Smooth muscle cell (in vitro differentiated cells): ENCODE measurements at regions not wholly inside any gene's neighbourhood (a gene's known extent, or its start where the extent isn't known, plus 50 kb on each side); places are given as distances from the start of the nearest gene placed in this dataset.

Source experiments
- DNase-seq: peaks from one replicate; lab custom pipeline; 2025; ENCODE audit not compliant: unreplicated experiment; lab: John Stamatoyannopoulos, UW
- H2AFZ ChIP-seq: fragments of 200-600 bp; sonication (generic); 2 replicates; pipeline ENCODE4 v1.6.0; 2016; ENCODE audit warnings: antibody characterized with exemption, low read depth, mild to moderate bottlenecking
- H3F3A ChIP-seq: fragments of 200-600 bp; sonication (generic); 2 replicates; pipeline ENCODE4 v1.6.0; 2017; ENCODE audit warnings: antibody characterized with exemption, low read depth
- H3K27ac ChIP-seq: fragments of 200-600 bp; sonication (generic); 2 replicates; pipeline ENCODE4 v1.5.1; 2016; ENCODE audit warnings: low read depth, mild to moderate bottlenecking
- H3K27me3 ChIP-seq: fragments of 200-600 bp; sonication (generic); 2 replicates; pipeline ENCODE4 v1.6.1; 2016; ENCODE audit warnings: low read depth, mild to moderate bottlenecking
- H3K36me3 ChIP-seq: fragments of 200-600 bp; sonication (generic); 2 replicates; pipeline ENCODE4 v1.5.1; 2016; ENCODE audit warnings: low read depth
- H3K4me1 ChIP-seq: fragments of 200-600 bp; sonication (generic); 2 replicates; pipeline ENCODE4 v1.5.1; 2016; ENCODE audit warnings: low read depth
- H3K4me2 ChIP-seq: fragments of 200-600 bp; sonication (generic); 2 replicates; pipeline ENCODE4 v1.6.0; 2016; ENCODE audit warnings: mild to moderate bottlenecking
- H3K4me3 ChIP-seq: fragments of 200-600 bp; sonication (generic); 2 replicates; pipeline ENCODE4 v1.5.1; 2016; ENCODE audit warnings: mild to moderate bottlenecking
- H3K79me2 ChIP-seq: fragments of 200-600 bp; sonication (generic); 2 replicates; pipeline ENCODE4 v1.6.0; 2016; ENCODE audit warnings: low read depth, mild to moderate bottlenecking
- H3K9ac ChIP-seq: fragments of 200-600 bp; sonication (generic); 2 replicates; pipeline ENCODE4 v1.6.0; 2016; ENCODE audit warnings: low read depth
- H3K9me3 ChIP-seq: fragments of 200-600 bp; sonication (generic); replicated peaks from 2 replicates; pipeline ENCODE4 v1.5.1; 2016; ENCODE audit warnings: low read depth
- H4K20me1 ChIP-seq: fragments of 200-600 bp; sonication (generic); 2 replicates; pipeline ENCODE4 v1.6.0; 2016; ENCODE audit warnings: low read depth
- WGBS: methylation state at CpG from one replicate; pipeline ENCODE4 v1.1.7; 2016; ENCODE audit warnings: low lambda C conversion rate; 5-methylcytosine and 5-hydroxymethylcytosine counted together
- TF ChIP-seq, protein P1 (sequence below): fragments of 200-600 bp; sonication (generic); IDR thresholded peaks from 2 replicates; pipeline ENCODE4 v1.5.1; 2017; ENCODE audit warnings: borderline replicate concordance, mild to moderate bottlenecking, antibody characterized with exemption; ENCODE audit not compliant: insufficient read depth, poor library complexity, severe bottlenecking

DNA sequence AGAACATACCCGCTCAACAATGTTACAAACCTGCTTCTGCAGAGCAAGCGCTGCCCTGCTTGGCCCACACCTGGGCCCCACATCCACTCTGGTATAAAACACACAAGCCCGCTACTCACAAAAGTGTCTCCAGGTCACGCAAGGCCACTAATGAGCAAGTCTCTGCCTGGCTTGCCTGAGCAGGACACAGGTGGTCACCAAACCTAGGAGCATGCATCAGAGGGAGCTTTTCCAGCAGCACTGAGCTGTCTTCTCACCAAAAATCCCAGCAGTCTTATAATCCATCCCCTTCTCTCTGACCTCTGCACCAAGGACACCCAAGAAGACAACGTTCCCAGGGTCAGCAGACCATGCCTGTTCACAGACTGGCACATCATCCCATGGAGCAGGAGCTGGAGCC lies 100.8 kb downstream of the DLL1 start:
- no peaks in the 10 kb centered on the region for H3K79me2 ChIP-seq

GRCh38 chr6:170189236-170189635 lies 101.6 kb downstream of the DLL1 start:
- Histone ChIP-seq H3K4me1 (no peaks in the 10 kb centered on the region), H3K9me3 (no peaks in the 10 kb centered on the region), H3K4me3 (no peak overlapping the region), H3K4me2 (no peak overlapping the region), H3K27ac (no peak overlapping the region), H2AFZ (no peak overlapping the region), H3K27me3 (no peaks in the 10 kb centered on the region), H3K79me2 (no peaks in the 10 kb centered on the region), H4K20me1 (no peaks in the 10 kb centered on the region), H3K9ac (no peak overlapping the region), H3K36me3 (no peaks in the 10 kb centered on the region), H3F3A (no peaks in the 10 kb centered on the region)
- TF ChIP-seq, protein P1, sequence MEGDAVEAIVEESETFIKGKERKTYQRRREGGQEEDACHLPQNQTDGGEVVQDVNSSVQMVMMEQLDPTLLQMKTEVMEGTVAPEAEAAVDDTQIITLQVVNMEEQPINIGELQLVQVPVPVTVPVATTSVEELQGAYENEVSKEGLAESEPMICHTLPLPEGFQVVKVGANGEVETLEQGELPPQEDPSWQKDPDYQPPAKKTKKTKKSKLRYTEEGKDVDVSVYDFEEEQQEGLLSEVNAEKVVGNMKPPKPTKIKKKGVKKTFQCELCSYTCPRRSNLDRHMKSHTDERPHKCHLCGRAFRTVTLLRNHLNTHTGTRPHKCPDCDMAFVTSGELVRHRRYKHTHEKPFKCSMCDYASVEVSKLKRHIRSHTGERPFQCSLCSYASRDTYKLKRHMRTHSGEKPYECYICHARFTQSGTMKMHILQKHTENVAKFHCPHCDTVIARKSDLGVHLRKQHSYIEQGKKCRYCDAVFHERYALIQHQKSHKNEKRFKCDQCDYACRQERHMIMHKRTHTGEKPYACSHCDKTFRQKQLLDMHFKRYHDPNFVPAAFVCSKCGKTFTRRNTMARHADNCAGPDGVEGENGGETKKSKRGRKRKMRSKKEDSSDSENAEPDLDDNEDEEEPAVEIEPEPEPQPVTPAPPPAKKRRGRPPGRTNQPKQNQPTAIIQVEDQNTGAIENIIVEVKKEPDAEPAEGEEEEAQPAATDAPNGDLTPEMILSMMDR = no peak
- 93% methylated on average over 12 of the region's 12 CpGs for WGBS
- DNase-seq = no peak

More for the DNA sequence above, 100.8 kb downstream of the DLL1 start:
- Histone ChIP-seq H3K9ac (no peak overlapping the region), H3K4me1 (no peaks in the 10 kb centered on the region), H3K9me3 (no peaks in the 10 kb centered on the region), H3K36me3 (no peaks in the 10 kb centered on the region), H2AFZ (no peak overlapping the region), H3K4me3 (no peak overlapping the region), H3K4me2 (no peak overlapping the region), H3K27ac (no peak overlapping the region), H3K27me3 (no peaks in the 10 kb centered on the region), H4K20me1 (no peaks in the 10 kb centered on the region), H3F3A (no peaks in the 10 kb centered on the region)
- 91% methylated on average over 5 of the region's 5 CpGs for WGBS
- TF ChIP-seq, protein P1 = no peak
- no peak for DNase-seq

DNA sequence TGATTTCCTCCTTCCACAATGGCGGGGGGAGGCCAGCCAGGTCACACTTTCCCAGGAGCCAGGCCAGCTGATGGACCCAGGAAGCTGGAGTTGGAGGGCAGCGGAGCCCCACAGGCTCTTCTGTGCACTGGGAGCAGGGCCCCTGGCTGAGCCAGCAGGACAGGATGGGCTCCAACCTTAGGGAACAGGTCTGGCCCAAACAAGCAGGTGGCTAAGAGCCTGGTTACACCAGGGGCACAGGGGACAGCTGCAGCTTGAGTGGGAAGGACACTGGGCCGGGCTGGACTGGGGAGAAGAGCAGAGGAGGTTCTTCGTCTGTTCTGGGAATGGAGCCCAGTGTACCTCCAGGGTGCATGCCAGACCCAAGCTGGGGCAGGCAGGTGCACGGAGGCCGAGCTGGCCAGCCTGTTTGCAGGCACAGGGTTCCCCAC lies 102.3 kb downstream of the DLL1 start:
- Histone ChIP-seq H3K4me2 (no peak overlapping the region), H3K4me1 (no peaks in the 10 kb centered on the region), H4K20me1 (no peaks in the 10 kb centered on the region), H2AFZ (no peak overlapping the region), H3K27ac (no peak overlapping the region), H3K36me3 (no peaks in the 10 kb centered on the region), H3F3A (no peaks in the 10 kb centered on the region), H3K79me2 (no peaks in the 10 kb centered on the region), H3K9ac (no peak overlapping the region), H3K4me3 (no peak overlapping the region), H3K27me3 (no peaks in the 10 kb centered on the region), H3K9me3 (no peaks in the 10 kb centered on the region)
- TF ChIP-seq, protein P1 = no peak
- no peak for DNase-seq
- 79% methylated on average over 6 of the region's 6 CpGs for WGBS

GRCh38 chr6:170187669-170188566 lies 103.0 kb downstream of the DLL1 start:
- H3K36me3 ChIP-seq = no peaks in the 10 kb centered on the region
- no peaks in the 10 kb centered on the region for H3K27me3 ChIP-seq
- TF ChIP-seq, protein P1 = no peak
- WGBS = 91% methylated on average over 28 of the region's 28 CpGs
- H3F3A ChIP-seq = no peaks in the 10 kb centered on the region
- no peaks in the 10 kb centered on the region for H3K4me1 ChIP-seq
- H3K27ac ChIP-seq = no peak overlapping the region
- H3K79me2 ChIP-seq = no peaks in the 10 kb centered on the region
- H3K4me2 ChIP-seq = no peak overlapping the region
- H3K9me3 ChIP-seq = no peaks in the 10 kb centered on the region
- no peak for DNase-seq
- H3K9ac ChIP-seq = no peak overlapping the region
- no peak overlapping the region for H3K4me3 ChIP-seq
- H4K20me1 ChIP-seq = no peaks in the 10 kb centered on the region
- no peak overlapping the region for H2AFZ ChIP-seq
